GM18907 (cell line): ENCODE measurements at regions not wholly inside any gene's neighbourhood (a gene's known extent, or its start where the extent isn't known, plus 50 kb on each side); places are given as distances from the start of the nearest gene placed in this dataset.

Source experiments
- ATAC-seq: cut with Tn5 transposase; IDR thresholded peaks from one replicate; pipeline ENCODE4 v1.9.1; 2021; ENCODE audit warnings: mild to moderate bottlenecking, moderate library complexity; ENCODE audit not compliant: unreplicated experiment

DNA sequence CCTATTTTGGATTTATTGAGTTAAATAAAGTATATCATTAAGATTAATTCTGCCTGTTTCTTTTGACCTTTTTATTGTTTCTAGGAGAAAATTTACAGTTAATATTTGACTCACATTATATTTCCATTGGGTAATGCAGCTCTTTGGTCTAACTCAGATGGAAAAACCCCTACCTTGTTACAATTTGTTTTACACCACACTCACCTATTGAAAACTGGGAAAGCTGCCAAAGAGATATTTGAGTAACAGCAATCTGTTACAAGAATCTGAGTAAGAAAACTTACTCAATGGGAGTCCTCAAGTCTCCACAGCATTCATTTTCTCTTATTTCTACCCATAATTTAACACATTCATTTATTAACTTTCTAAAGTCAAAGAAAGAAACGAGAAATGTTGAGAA lies 108.0 kb upstream of the TLL1 start:
- ATAC-seq, result no peak

DNA sequence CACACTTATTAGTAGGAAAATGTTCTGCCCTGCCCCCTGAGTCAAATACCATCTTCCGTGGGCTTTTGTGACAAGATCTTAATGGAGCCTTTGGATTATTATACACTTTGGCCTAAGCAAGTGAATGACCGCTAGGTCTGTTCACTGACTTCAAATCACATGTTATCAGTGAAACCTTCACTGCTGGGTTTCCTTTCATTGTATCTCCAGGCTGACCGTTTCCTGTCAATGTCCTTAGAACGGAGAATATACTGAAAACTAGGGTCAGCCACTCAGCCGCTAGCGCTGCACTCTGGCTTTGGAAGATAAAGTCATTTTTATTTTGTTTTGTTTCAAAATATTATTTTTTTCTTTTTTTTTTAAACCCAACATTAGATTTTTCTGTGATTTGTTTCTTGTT lies 107.0 kb upstream of the TLL1 start:
- no peak for ATAC-seq

DNA sequence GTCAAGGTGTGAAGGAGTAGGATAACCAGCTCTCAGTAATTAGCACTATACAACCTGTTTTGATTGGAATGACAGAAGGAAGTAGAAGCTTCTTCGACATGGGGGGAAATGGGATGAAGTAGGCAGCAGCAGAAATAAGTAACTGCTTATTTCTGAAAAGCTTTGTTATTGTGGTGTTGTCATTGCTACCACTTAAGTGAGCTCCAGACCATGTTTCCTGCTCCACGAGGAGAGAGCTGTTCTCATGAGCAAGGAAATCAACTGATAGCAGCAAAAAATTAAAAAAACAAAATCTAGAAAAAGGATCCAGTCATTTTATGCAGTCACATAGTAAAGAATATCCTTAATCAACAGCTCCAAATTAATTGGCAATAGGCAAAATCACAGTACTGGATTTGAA lies 106.1 kb upstream of the TLL1 start:
- no peak for ATAC-seq

DNA sequence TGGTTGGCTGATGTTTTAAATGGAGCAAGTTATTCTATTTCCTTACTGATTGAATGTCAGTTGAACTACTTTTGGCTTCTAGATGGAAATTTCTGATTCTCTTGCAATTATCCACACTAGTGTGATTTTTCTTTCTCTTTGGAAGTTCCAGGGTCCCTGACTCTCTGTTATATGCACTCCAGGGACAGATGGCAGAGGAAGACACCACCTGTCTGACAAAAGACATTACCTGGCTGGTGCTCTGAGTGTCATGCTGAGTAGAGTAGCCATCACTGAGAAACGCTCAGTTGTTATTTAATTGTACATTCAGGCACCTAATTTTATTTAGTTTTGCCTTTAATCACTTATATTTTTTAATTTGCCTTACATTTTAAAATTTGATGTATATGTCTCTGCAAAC lies 105.4 kb upstream of the TLL1 start:
- ATAC-seq, result no peak

DNA sequence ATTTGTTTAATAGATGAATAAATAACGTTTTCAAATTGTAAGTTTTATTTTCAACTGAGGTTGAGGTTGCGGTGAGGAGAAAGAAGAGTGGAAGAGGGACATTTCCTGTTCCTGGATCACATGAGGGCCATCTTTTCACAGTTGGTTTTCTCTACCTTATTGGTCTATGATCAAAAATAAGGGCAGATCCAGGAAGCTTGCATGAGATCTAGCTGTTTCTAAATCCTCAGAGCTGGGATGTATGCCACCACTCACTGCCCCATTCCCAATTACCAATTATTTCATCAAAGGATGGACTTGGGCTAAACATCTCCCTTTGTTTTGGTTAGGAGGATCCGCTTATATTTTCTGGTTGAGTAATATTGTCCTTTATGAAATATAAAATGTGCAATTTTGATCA lies 104.8 kb upstream of the TLL1 start:
- ATAC-seq, result no peak

DNA sequence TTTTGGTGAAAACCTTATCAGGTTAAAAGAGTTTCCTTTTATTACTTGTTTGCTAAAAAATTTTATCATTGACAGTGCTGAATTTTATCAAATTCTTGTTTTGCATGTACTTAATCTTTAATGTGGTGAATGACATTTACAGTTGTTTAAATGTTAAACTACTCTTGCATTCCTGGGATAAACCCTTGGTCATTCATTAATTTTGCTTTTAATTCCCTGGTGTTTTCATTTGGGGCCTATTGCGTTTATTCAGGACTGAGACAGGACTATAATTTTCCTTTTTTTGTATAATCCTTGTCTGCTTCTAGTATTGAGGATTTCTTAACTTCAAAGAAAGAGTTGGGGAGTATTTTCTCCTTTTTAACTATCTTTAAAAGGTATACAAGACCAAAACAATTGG lies 98.7 kb upstream of the TLL1 start:
- no peak for ATAC-seq

DNA sequence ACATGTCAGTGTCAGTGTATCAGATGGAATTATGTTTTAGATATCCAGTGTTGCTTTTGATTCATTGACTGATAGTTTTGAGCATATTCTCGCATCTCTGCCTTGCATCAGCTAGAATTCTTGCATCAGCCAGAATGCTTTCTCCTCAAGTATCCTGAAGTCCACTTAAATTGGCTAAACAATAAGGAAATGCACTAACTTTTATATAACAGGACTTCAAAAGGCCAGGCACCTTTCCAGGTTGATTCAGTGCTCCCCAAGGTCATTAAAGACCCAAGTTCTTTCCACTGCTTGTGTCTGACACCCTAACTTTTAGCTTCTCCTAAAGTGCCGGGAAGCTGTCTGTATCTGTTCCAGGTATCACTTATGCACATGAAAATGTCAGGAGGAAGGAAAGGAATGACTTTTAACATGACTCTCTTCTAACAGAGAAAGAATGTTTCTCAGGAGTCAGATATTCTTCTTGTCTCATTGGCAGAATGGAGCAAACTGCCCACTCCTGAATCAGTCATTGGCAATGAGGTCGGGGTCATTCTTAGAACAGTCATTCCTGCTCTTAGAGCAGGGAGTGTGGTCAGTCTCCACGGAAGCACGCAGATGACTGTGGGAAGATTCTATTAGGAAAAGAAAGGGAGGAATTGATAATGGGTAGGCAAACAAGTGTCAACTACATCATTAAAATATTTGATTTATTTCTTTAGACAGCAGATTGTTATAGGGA lies 92.9 kb upstream of the TLL1 start:
- ATAC-seq, result no peak

DNA sequence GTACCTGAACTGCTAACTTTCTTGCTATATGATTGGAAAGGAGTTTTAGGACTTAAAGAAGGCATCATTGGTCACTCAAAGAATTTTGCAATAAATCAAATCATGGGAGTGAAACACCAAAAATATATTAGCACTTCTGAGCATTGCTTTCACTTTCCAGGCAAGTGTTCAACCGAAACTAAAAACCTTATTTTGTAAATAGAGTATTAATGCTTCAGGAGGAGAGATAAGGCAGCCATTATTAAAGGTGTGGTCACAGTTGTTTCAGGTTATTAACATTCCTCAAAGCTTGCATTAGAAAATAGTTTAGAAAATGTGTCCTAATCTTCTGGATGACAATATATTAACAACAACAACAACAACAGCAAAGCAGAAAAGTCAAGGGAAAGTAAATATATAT lies 92.3 kb upstream of the TLL1 start:
- no peak for ATAC-seq

DNA sequence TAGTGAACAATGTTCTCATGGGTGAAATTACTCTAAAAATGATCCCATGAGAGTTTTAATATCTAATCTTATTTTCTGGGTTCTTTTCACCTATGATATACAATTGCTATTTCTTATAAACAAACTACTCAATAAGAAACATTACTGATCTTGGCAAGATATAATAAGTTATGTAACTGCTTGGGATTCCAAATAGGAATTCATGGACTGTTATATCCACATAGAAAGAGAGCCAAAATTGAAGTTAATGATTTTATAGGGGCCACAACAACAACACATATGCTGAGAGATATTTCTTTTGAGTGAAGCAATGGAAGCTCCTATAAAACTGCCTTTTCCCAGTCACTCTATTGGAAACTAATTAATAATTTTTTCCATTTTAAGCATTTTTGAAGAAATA lies 90.4 kb upstream of the TLL1 start:
- no peak for ATAC-seq

DNA sequence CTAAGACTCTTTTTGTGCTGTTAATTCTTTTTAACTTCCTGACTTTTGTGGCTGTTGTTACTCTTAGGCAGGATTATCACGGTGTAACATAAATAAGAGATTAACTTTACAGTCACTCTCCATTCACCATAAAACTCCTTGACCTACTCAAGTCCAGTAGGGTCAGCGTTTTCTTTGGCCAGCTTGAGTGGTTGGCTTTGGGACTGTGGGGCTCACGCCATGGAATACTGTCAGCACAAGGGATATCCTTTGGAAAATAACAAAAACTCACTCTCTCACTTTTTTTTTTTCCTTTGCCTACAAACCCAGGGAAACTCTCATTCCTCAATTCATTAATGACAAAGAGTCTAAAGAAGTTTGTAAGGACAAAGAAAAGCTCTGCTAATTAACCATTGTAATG lies 89.4 kb upstream of the TLL1 start:
- no peak for ATAC-seq

DNA sequence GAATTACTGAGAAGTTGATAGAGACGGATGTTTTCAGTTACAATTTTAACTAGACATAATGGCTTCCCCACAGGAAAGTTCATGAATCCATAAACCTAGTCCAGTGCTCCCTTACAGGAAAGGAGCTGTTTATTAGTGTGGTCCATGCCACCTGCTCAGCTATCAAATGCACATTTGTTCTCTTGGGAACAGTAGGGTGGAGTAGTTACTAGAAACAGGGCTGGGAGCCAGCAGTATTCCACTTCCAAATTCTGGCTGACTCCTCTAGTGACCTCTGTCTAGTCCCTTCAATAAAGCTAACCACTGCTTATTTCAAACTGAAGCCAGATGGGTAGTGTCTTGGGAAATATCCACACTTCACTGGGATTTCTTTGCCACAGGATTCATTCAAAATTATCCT lies 88.4 kb upstream of the TLL1 start:
- no peak for ATAC-seq

DNA sequence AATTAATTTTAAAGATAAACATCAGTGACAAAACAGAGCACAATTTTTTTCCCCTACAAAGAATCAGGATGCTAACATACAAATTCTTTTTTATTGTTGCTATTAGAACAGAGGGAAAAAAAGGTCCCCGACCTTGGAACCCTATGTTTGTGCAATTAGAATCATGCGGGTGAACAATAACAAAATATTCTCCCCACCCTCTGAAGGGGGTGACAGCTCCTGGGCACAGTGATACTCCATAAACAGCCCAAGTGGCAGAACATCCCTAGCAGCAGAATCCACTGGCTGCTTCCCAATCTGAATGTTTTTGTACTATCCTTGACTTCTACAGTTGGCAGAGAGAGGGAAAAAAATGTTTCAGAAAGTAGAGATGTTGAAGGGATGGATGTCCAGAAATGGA lies 87.7 kb upstream of the TLL1 start:
- ATAC-seq, result no peak

DNA sequence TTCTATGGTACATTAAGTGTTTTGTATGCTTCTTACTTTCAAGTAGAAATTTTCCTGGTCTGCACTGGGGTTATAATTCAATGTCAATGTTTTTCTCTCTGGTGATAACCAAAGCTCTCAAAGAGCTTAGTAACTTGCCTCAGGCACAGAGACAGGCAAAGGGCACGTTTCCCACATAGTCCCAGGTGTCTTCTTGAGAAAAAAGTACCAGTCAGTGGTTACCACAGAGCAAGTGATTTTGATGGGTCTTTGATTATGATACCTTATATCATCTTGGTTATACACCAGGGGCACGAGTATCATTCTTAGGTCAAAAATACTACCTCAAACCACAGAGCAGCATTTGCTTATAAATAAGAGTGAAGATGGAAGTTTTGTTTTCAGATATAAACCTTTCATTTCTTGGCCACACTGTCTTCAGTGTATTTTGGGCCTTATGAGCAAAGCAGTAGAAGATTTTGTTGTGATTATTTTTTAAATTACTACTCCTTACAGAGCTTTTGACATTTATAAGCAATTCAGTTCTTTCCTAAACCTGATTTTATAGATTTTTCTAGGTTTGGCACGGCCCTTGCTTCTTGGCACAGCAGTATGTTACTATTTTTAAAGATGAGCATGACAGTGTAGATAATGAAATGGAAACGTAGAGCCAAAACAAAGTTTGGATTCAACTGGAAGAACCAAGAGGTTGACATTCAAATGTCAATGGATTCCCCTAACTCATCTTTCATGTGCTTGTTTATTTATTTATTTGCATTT lies 85.3 kb upstream of the TLL1 start:
- no peak for ATAC-seq

DNA sequence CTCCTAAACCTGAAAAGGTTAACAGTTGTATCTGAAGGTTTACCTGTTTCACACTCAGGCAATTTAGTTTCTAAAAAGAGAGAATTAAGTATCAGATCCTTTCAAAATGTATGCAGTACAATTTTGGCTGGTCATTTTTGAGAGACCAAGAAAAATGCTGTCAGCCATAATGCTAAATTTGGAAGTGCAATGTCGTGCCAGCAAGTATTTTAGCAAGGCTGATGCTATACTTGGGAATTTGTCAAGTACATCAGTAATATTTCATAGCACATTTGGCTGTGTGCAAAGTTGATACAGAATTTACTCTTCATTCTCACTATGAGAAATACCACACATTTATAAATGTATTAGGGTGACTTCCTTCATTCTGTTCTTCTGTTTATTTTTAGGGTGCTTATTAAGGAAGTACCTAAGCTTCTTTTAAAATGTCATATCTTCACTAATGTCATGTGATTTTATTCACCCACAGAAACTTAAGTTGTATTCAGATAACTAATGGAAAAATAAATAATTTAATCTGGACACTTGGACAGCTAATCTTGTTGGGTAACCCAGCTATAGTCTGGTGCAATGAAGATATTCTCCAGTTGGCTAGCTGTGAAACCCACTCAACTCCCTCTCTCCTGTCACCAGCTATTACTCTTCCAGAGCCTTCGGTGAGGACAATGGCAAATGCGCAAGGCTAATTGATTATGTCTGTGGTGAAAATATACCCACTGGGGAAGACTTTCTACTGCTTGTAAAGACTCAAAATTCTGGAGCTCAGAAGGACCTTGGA lies 84.2 kb upstream of the TLL1 start:
- no peak for ATAC-seq

DNA sequence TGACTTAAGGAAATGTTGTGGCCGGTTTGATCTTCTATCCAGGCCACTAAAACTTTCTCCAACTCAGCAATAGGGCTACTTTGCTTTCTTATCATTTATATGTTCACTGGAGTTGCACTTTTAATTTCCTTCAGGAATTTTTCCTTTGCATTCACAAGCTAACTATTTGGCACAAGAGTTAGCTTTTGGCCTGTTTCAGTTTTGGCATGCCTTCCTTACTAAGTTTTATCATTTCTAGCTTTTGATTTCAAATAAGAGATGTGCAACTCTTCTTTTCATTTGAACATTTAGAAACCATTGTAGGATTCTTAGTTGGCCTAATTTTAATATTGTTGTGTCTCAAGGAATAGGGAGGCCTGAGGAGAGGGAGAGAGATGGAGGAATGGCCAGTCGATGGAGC lies 79.8 kb upstream of the TLL1 start:
- no peak for ATAC-seq

DNA sequence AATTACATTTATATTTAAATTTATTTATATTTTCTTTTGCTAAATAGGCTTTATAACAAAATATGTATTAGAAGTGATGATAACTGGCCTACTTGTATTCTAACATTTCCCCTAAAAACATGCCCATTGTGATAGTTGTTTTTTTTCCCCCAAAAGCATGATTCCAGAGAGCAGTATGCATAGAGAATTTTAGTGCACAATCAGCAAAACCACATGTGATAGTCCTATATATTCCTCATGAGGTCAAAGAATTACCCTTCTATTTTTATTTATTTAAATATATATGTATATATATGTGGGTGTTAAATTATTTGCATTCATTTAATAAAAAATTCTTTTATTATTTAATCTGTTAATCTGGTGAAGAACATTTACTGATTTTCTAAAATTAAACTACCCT lies 78.2 kb upstream of the TLL1 start:
- ATAC-seq, result no peak

DNA sequence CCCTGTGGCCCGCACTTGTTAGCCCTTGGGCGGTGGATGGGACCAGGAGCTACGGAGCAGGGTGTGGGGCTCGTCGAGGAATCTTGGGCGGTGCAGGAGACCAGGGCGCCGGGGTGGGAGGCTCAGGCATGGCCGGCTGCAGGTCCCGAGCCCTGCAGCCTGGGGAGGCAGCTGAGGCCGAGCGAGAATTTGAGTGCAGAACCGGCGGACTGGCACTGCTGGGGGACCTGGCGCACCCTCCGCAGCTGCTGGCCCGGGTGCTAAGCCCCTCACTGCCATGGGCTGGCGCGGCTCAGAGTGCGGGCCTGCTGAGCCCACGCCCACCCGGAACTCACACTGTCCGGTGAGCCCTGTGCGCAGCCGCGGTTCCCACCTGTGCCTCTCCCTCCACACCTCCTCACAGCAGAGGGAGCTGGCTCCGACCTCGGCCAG lies 73.6 kb upstream of the TLL1 start:
- ATAC-seq, result no peak

DNA sequence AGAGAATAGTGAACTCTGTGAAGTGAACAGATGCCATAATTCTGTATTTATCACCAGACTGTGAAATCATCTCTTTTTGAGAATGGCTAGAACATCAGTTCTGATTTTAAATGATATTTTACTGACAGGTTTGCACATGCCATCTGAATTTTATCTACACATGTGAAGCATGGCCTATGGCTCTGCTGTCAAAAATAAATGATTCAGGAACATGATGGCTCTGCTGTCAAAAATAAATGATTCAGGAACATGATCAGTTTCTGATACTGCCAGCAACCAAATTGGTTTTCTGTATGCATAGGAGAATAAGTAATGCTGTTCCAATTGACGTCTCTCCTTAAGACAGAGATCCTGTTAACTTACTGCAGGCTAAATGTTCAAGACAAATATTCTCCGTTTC lies 70.6 kb upstream of the TLL1 start:
- no peak for ATAC-seq

DNA sequence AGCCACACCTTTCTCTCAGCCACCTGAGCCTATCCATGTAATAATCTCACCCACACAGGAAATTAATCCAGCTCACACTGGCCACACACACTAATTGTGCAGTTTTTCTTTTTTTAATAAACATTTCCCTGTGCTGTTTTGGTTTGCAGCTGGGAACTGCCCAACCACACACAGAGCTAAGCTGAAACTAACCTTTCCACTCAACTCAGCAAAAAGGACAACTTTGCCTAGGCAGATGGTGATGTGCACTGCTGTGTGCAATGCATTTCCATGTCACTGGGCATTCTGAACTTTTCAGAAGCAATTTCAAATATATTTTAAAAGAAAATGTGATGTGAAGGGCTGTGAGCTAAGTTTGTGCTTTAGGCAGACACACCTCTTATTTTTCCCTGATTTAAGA lies 70.0 kb upstream of the TLL1 start:
- ATAC-seq, result no peak

DNA sequence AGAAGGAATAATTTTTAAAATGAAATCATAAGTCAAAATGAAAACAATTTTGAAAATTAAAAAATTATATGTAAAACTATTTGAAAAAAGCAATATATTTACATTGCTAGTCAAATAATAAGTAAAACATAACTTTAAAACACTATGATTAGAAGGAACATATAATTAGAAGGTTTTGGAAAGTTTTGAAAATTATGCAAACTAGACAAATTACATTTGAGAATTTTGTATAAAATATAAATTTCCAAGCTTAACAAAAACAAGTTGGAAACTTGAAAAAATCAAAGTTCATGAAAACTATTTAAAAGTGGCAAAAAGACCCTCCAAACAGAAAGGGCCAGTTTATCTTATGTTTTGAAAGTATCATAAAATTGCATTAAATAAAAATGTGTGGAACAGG lies 67.6 kb upstream of the TLL1 start:
- ATAC-seq, result no peak

DNA sequence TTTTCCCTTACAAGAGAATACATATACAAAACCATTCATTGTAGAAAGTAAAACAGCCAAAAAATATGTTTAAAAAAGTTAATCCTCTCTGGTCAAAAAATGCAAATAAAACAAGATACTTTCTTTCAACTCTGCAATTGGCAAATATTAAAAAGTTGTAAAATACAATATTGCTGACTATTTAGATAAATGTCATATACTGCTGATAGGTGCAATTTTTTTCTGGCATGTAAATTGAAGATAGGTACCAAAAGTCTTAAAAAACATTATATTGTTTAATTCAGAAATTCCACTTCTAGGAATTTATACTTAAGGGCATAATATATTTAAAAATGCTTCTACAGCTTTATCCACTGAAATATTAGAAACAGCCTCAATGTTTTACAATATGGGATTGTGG lies 66.4 kb upstream of the TLL1 start:
- ATAC-seq, result no peak

DNA sequence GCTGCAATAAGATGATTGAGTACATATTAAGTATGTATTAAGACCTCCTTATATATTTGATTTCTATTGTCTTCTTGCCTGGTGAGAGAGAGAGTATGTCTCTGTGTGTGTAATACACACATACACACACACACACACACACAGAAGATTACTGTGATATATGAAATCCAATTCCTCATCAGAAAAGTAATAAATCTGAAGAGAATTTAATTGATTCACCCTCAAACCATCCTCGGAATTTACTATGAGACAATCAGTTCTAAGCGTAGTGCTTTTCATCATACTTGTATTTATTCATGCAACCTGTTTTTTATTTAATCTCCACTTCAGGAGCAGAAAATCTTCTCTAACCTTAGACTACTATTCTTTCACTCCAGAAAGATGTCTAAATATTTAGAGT lies 62.3 kb upstream of the TLL1 start:
- no peak for ATAC-seq
